Activated CD8-positive, alpha-beta memory T cell treated with anti-CD3 and anti-CD28 coated beads for 48 hours (primary cell): ENCODE measurements at regions not wholly inside any gene's neighbourhood (a gene's known extent, or its start where the extent isn't known, plus 50 kb on each side); places are given as distances from the start of the nearest gene placed in this dataset.

Source experiments
- DNase-seq, 3 experiments: peaks; one replicate each; pipeline ENCODE4 v3.0.0-alpha.2; 2020; ENCODE audit warnings: low read depth in 2 of 3, low spot score in 2 of 3

GRCh38 chr17:77376795-77377709 is 236.3 kb downstream of the SEC14L1 start:
- no peak for DNase-seq

- no peak for DNase-seq
Measured at GRCh38 chr17:77377710-77378235, 237.0 kb downstream of the SEC14L1 start.

- DNase-seq = no peak
Measured at GRCh38 chr17:77378318-77379064, 237.7 kb downstream of the SEC14L1 start.

DNA sequence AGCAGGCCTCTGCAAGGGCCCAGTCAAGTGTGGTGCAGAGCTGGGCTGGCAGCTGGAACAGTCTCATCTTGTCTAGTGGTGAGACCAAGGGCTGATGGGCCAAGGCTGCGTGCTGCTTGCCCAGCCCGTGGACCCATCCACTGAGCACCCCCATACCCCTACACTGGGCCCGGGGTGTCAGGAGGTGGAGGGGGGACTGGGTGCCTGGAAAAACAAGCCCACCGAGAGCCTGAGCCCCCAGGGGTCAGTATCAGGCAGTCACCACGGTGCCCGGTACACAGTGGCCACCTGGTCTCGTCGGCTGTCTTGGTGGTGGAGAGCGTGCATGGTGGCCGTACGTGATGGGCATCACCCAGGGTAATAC is 238.3 kb downstream of the SEC14L1 start:
- no peak for DNase-seq

- DNase-seq = no peak
Measured at GRCh38 chr17:77379832-77380231, 239.1 kb downstream of the SEC14L1 start.

DNA sequence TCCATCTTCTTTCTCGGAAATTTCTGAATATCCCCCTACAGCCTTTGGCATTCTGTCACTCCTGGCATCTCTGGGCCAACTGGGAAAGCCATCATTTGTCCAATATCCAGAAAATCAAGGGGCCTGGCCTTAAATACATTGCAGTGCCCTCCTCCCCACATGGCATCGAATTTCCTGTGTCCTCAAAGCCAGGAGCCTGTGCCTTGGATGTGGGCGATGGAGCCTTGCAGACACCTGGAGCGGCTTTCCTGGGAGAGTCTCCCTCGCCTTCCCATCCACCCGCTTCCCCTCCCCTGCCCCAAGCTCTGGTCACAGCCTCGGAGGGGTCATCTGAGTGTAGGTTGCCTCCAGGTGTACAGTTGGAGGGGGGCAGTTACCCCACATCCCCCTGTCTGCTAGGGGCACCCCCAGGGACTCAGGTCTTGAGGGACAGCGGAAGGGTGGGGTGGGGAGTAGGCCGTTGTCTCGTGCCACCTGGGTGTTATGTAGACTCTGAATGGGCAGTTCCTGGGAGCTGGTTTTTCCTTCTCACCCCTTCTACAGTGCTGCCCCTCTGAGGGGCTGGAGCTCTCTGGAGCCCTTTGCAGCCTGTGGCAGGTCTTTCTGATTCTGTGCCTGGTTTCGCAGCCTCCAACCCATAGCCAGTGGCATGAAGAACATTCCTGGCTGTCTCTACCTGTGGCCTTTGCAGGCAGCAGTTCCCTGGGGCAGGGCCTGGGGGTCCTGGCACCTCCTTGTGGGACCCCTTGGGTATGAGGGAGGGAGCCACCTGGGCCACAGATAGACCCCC is 239.8 kb downstream of the SEC14L1 start:
- DNase-seq = no peak

GRCh38 chr17:77381185-77381700 is 240.5 kb downstream of the SEC14L1 start:
- DNase-seq = no peak

GRCh38 chr17:77381731-77382130 is 241.0 kb downstream of the SEC14L1 start:
- DNase-seq = no peak

DNA sequence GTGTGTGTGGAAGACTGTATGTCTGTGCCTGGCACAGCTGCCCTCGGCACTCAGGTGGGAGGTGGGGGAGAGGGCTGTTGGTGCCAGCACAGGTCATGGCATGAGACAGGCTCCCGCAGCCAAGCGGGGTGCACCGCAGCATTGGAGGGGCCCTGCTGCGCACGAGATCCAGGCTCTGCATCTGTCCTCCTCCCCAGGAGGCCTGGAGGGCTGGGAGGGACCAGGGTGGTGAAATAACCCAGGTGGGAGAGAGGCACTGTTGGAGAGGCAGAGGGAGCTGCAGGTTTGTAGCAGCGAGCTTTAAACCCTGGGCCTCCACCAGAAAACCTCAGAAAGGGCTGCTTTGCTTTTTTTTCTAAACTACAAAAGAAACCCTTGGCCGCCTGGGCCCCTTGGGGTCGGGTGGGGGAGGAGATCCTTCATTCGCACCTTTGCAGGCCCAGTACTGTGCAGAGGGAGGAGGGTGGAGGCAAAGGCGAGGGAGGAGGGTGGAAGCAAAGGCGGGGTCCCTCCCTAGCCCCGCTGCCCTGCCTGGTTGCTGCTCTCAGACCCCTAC is 241.7 kb downstream of the SEC14L1 start:
- no peak for DNase-seq

DNA sequence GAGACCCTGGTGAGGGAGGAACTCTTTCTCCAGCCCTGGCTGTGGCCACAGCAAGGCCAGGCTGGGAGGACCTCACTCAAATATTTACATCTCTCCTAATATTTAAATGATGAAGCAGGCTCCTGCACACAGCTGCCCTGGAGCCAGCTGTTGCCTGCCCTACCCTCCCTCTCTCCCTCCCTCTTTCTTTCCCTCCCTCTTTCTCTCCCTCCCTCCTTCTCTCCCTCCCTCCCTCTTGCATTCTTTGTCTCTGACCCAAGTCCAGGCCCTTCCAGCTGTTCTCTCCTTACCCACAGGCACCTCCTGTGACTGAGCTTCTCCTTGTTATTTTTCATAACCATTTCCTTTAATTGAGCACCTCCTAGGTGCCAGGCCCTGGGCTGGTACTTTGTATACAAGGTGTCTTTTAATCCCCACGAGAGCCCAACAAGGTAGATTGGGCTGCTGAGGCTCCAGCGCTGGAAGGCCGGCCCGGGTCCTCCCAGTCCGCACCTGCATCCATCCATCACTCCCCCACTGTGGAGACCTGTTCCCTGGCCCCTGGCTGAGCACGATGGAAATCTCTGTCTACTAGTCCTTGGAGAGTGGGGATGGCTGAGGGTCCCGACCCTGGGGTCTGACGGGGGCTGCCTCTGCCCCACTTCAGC is 242.3 kb downstream of the SEC14L1 start:
- DNase-seq = no peak

DNA sequence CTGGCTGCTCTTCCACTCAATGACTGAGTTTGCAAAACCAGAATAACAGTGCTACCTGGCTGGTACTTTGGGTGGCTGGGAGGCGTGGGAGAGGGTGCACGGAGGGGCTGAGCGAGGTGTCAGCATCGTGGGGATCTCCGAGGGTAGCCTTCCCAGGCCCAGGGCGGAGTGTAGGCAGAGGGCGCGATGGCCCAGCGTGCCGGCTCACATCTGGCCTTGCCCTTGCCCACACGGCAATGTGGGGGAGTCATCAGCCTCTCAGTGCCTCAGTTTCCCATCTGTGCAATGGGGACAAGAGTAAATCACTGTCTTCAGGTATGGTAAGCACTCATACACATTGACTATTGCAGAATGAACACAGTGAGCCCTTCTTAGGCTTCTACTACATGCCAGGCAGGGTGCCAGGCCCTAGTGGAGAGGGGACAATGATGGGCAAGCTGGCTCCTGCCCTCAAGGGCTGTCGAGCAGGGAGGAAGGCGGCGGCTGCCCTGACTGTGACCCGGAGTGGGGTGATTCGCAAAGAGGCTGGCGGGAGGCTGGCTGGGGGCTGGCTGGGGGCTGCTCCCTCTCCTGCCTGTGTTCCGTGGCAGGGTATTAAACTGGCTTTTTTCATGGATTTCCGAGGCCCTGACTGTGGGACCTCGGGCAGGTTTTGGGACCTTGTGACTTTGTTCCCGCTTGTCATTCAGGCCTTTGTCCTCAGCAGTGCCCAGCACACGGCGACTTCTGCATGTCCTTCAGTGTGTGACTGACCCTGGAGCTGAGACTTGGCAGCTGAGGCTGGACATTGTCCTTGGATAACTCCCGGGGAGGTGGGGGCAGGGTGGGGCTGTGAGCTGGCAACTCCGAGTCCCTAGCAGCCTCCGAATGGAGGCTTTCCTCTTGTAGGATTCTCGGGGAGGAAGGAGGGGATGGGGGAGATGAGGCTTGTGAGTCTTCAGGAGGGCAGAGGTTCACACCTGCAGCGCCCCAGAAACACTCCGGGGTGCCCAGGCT is 243.1 kb downstream of the SEC14L1 start:
- DNase-seq = no peak

- no peak for DNase-seq
Measured at GRCh38 chr17:77385750-77386501, 245.2 kb downstream of the SEC14L1 start.

DNA sequence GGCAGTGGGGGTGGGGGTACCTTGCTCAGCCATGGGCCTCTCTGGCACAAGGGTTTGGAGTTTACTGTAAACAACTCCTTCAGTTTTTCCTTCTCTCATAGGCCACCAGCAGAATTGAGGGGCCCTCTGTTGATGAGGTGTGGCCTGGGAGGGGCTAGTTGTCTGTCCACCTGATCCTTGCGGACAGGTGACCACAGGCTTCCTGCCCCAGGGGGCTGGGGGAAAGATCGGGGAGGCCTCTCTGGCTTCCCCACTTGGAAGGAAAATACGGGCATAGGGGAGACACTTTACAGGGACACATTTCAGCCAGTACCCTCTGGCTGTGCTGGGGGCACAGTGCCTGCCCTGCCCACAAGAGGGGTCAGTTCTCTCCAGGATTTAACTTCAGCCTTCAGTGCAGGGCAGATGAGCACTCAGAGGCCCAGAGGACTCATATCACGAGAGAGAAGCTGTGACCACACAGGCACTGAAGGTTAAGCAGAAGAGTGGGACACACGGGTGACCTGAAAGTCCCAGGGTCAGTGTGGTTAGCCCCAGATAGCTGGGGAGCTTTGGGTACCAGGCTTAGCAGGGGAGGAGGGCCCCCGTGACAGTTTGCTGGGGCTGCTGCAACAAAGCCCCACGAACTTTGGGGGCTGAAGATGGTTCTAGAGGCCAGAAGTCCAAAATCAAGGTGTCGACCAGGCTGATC is 245.9 kb downstream of the SEC14L1 start:
- DNase-seq = no peak

DNA sequence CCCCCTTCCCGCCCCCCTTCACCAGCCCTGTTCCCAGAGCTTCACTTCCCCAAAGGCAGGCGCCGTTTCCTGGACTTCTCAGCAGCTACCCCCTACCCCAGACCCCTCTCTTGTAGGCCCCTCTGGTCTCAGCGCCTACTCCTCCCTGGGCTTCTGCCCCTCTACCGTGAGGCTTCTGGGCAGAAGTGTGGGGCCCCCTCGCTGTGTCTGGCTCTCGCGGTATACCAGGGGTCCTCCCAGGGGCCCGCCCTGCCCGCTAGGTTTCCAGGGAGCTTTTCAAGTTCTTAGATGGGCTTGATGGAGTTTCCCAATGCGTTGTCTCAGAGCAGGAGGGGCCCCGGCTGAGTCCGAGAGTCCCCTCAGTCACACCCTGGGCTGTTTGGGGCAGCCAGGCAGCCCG is 247.1 kb downstream of the SEC14L1 start:
- no peak for DNase-seq

DNA sequence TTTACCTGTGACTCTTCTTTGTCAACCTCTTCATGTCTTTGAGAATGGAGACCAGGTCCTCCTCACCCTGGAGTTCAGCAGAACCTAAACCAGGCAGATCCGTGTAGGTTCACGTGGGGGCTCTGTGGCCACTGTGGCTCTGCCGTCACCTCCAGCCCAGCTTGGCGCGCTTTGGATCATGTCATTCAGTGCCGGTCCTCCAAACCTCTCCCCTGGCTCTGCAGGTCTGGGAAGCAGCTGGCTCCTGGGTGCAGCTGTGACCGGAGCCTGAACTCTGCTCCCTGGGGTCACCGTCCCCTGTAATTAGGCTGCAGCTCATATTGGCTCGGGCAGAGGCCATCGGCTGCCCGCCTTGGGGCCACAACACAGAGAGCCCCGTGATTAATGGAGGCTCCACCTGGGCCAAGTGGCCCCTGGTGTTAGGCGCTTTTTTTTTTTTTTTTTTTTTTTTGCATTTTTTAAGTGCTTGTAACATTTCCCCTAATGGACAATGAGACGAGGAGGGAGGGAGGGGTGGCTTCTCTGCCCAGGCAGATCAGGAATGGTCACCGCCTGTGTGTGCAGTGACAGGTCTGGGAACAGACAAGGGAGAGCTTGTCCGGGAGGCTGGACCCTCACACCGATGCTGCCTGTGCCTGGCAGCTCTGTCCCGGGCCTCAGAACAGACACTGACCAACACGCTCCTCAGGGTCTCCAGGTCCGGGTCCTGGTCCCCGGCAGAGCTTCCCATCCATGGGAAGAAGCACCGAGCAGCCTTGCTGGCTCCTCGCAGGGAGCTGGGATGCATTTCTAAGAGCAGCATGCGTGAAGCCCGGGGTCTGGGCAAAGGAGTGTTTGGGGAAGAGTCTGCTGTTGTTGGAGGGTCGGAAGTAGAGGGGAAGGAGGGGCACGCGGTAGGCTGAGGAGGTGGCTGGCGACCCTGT is 247.9 kb downstream of the SEC14L1 start:
- DNase-seq = no peak

- DNase-seq = no peak
Measured at GRCh38 chr17:77390870-77391269, 250.1 kb downstream of the SEC14L1 start.
